Upper lobe of right lung (tissue), 1 donor: ENCODE measurements at regions not wholly inside any gene's neighbourhood (a gene's known extent, or its start where the extent isn't known, plus 50 kb on each side); places are given as distances from the start of the nearest gene placed in this dataset.
"Not testable (repeated sequence)": the region's sequence is repeated elsewhere in the genome, so short reads cannot be mapped to it uniquely, and the experiment has no call there.

ENCODE experiments used
- ATAC-seq: fragments of 200-7000 bp; cut with Tn5 transposase; one replicate; pipeline ENCODE4 v1.9.1; 2020; ENCODE audit warnings: mild to moderate bottlenecking, moderate library complexity
- DNase-seq: peaks from one replicate; pipeline ENCODE4 v3.0.0-alpha.2; 2020
- H3K27ac ChIP-seq: fragments of 200-600 bp; one replicate; pipeline ENCODE4 v1.8.0; 2022
- H3K27me3 ChIP-seq: fragments of 200-600 bp; one replicate; pipeline ENCODE4 v1.8.0; 2022; ENCODE audit warnings: mild to moderate bottlenecking
- H3K36me3 ChIP-seq: fragments of 200-600 bp; one replicate; pipeline ENCODE4 v1.8.0; 2022
- H3K4me1 ChIP-seq: fragments of 200-600 bp; one replicate; pipeline ENCODE4 v1.8.0; 2022
- H3K4me3 ChIP-seq: fragments of 200-600 bp; one replicate; pipeline ENCODE4 v1.8.0; 2022; ENCODE audit warnings: mild to moderate bottlenecking
- H3K9me3 ChIP-seq: fragments of 200-600 bp; one replicate; pipeline ENCODE4 v1.8.0; 2022
- CTCF ChIP-seq: fragments of 200-600 bp; IDR thresholded peaks from one replicate; pipeline ENCODE4 v1.8.0; 2022; ENCODE audit warnings: antibody characterized with exemption
- intact Hi-C: fragments of 100-400 bp; cut with DNase I; formaldehyde crosslinking; loops from one replicate; pipeline ENCODE4 v1.11.0; 2022
- donor health status: DM: no; HTN: yes; CAD: no; lungs with severe emphysema.

DNA sequence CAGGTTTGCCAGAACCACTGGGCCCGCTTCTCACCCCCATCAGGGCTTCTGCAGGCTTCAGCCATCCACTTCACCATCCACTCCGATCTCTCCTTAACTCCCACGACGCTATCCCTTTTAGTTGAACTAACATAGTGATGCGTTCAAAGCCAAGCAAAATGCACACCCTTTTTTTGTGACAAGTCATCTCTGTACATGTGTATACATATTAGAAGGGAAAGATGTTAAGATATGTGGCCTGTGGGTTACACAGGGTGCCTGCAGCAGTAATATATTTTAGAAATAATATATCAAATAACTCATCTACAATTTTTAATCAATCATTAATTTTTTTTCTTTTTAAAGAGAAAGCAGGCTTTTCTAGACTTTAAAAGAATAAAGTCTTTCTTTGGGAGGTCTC is 114.6 kb downstream of the NBPF12 start:
- Histone ChIP-seq H3K4me1 (no peaks in the 10 kb centered on the region), H3K4me3 (no peak overlapping the region), H3K36me3 (no peaks in the 10 kb centered on the region), H3K27me3 (no peaks in the 10 kb centered on the region), H3K27ac (no peak overlapping the region), H3K9me3 (no peaks in the 10 kb centered on the region)
- intact Hi-C loops, result no loop called here
- no peak for ATAC-seq
- TF ChIP-seq CTCF, result no peak
- no peak for DNase-seq

- ATAC-seq (no peak), DNase-seq (no peak)
- intact Hi-C loops, result no loop called here
- Histone ChIP-seq H3K27me3 (no peaks in the 10 kb centered on the region), H3K9me3 (no peaks in the 10 kb centered on the region), H3K4me1 (no peaks in the 10 kb centered on the region), H3K4me3 (no peak overlapping the region), H3K36me3 (no peaks in the 10 kb centered on the region), H3K27ac (no peak overlapping the region)
- TF ChIP-seq CTCF, result no peak
These were observed 114.0 kb downstream of the NBPF12 start for GRCh38 chr1:147052143-147052542.

GRCh38 chr1:147051136-147051535 is 113.0 kb downstream of the NBPF12 start:
- no peaks in the 10 kb centered on the region for H3K4me1 ChIP-seq
- H3K4me3 ChIP-seq, result no peak overlapping the region
- no peaks in the 10 kb centered on the region for H3K27me3 ChIP-seq
- no peak overlapping the region for H3K27ac ChIP-seq
- ATAC-seq, result no peak
- no peaks in the 10 kb centered on the region for H3K36me3 ChIP-seq
- DNase-seq, result no peak
- intact Hi-C loops, result no loop called here
- TF ChIP-seq CTCF, result no peak
- no peaks in the 10 kb centered on the region for H3K9me3 ChIP-seq

DNA sequence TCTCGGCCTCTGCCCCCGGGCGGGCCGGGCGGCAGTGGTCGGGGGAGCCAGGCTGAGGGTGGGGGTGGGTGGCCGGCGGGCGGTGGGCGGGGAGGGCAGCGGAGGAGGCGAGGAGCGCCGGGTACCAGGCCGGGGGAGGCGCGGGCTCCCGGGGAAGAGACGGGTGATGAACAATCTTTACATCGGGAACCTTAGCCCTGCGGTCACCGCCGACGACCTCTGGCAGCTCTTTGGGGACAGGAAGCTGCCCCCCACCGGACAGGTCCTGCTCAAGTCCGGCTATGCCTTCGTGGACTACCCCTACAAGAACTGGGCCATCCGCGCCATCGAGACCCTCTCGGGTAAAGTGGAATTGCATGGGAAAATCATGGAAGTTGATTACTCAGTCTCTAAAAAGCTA is 112.5 kb downstream of the NBPF12 start:
- no peak overlapping the region for H3K4me3 ChIP-seq
- no peaks in the 10 kb centered on the region for H3K4me1 ChIP-seq
- H3K27ac ChIP-seq, result no peak overlapping the region
- ATAC-seq (no peak), DNase-seq (no peak)
- TF ChIP-seq CTCF, result no peak
- no peaks in the 10 kb centered on the region for H3K36me3 ChIP-seq
- no peaks in the 10 kb centered on the region for H3K27me3 ChIP-seq
- intact Hi-C loops, result no loop called here
- no peaks in the 10 kb centered on the region for H3K9me3 ChIP-seq

GRCh38 chr1:147046863-147047394 is 108.8 kb downstream of the NBPF12 start:
- H3K36me3 ChIP-seq, H3K9me3 ChIP-seq, H3K4me3 ChIP-seq, ATAC-seq, H3K27ac ChIP-seq, H3K4me1 ChIP-seq, DNase-seq, intact Hi-C loops, H3K27me3 ChIP-seq: not testable (repeated sequence)

DNA sequence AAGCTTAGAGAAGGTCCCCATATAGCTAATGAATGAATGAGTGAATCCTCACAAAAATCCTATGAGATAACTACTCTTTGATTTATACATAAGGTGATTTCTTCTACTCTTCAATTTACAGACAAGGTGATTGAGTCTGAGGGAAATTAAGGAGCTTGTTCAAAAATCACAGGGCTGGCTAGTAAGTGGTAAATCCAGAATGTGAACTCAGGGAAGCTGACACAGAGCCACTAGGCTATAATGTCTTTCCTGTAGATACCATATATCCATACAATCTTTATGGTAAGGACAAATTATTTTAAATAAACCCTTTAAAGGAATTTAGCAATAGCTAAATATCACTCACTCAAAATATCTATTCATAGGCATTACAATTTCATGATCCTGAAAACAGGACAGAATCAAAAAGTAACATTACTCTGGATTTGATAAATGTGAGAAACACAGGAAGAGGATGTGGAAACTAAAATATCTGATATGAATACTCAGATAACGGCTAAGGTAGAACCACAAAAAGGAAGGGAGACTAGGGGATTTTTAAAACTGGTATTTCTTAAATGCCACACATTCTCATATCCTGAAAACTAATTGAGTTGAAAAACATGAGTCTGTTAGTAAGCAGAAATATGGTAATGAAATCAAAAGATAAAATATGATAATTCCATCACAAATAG is 108.2 kb downstream of the NBPF12 start:
- TF ChIP-seq CTCF, result no peak
- H3K9me3 ChIP-seq, result no peaks in the 10 kb centered on the region
- intact Hi-C loops, result no loop called here
- DNase-seq (no peak), ATAC-seq (no peak)
- no peaks in the 10 kb centered on the region for H3K36me3 ChIP-seq
- no peaks in the 10 kb centered on the region for H3K27me3 ChIP-seq
- H3K4me1 ChIP-seq, result no peaks in the 10 kb centered on the region
- H3K27ac ChIP-seq, result no peak overlapping the region
- H3K4me3 ChIP-seq, result no peak overlapping the region
